HG03039 (cell line): ENCODE measurements at regions not wholly inside any gene's neighbourhood (a gene's known extent, or its start where the extent isn't known, plus 50 kb on each side); places are given as distances from the start of the nearest gene placed in this dataset.
"Not testable (repeated sequence)": the region's sequence is repeated elsewhere in the genome, so short reads cannot be mapped to it uniquely, and the experiment has no call there.

ENCODE experiments used
- ATAC-seq: cut with Tn5 transposase; IDR thresholded peaks from one replicate; pipeline ENCODE4 v1.9.1; 2021; ENCODE audit warnings: mild to moderate bottlenecking, moderate library complexity; ENCODE audit not compliant: unreplicated experiment

- ATAC-seq = no peak
Observed at GRCh38 chr12:114858388-114859146, 174.6 kb upstream of the TBX3 start.

- ATAC-seq = no peak
Observed at GRCh38 chr12:114855678-114856077, 171.7 kb upstream of the TBX3 start.

- ATAC-seq = no peak
Observed at GRCh38 chr12:114852976-114853529, 169.1 kb upstream of the TBX3 start.

GRCh38 chr12:114851981-114852380 is 168.0 kb upstream of the TBX3 start:
- no peak for ATAC-seq

GRCh38 chr12:114850661-114851275 is 166.8 kb upstream of the TBX3 start:
- ATAC-seq = no peak

GRCh38 chr12:114848666-114849065 is 164.7 kb upstream of the TBX3 start:
- ATAC-seq = no peak

- no peak for ATAC-seq
Observed at GRCh38 chr12:114847441-114848035, 163.6 kb upstream of the TBX3 start.

- no peak for ATAC-seq
Observed at GRCh38 chr12:114846771-114847170, 162.8 kb upstream of the TBX3 start.

GRCh38 chr12:114841557-114842251 is 157.7 kb upstream of the TBX3 start:
- no peak for ATAC-seq

- no peak for ATAC-seq
Observed at GRCh38 chr12:114838480-114838879, 154.5 kb upstream of the TBX3 start.

GRCh38 chr12:114836609-114837008 is 152.6 kb upstream of the TBX3 start:
- no peak for ATAC-seq

- ATAC-seq = no peak
Observed at GRCh38 chr12:114835031-114835430, 151.1 kb upstream of the TBX3 start.

- no peak for ATAC-seq
Observed at GRCh38 chr12:114834621-114835020, 150.6 kb upstream of the TBX3 start.

GRCh38 chr12:114829833-114830232 is 145.9 kb upstream of the TBX3 start:
- no peak for ATAC-seq

GRCh38 chr12:114829244-114829643 is 145.3 kb upstream of the TBX3 start:
- not testable (repeated sequence) for ATAC-seq

GRCh38 chr12:114827461-114827860 is 143.5 kb upstream of the TBX3 start:
- no peak for ATAC-seq

GRCh38 chr12:114826244-114826643 is 142.3 kb upstream of the TBX3 start:
- ATAC-seq = no peak

- no peak for ATAC-seq
Observed at GRCh38 chr12:114823724-114824123, 139.7 kb upstream of the TBX3 start.

GRCh38 chr12:114821570-114821969 is 137.6 kb upstream of the TBX3 start:
- no peak for ATAC-seq

- no peak for ATAC-seq
Observed at GRCh38 chr12:114820796-114821195, 136.8 kb upstream of the TBX3 start.
